ENCODE measurements at regions not wholly inside any gene's neighbourhood (a gene's known extent, or its start where the extent isn't known, plus 50 kb on each side); places are given as distances from the start of the nearest gene placed in this dataset.

DNA sequence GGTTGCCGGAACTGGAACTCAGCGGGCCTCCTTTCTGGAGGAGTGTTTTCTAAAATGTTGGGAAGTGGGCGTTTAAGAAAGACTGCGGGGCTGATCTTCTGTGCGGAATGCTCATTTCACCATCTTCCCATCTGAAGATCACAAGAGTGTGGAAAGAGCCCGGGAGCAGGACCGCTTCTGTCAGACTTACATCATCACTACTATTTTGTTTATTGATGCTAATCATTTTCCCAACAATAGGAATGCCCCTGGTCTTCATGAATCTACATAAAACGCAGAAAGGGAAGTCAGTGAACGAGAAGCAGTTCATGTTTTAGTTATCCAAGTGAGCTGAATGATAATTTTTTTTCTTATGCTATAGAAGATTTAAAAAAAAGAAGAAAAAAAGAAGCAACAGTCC is 447.8 kb upstream of the MKI67 start:
- Histone ChIP-seq H4K20me1 (ENCODE audit: insufficient read depth) (no peaks in the 10 kb centered on the region), H3K9me2 (ENCODE audit: insufficient read depth) (no peaks in the 10 kb centered on the region), H3K79me2 (ENCODE audit: insufficient read depth, low read length) (no peaks in the 10 kb centered on the region), H3K36me3 (ENCODE audit: control insufficient read depth in 1 of 2, insufficient read depth in 2 of 2, low read length in 2 of 2) (no peaks in the 10 kb centered on the region), H3K4me2 (ENCODE audit: low read length) (no peak overlapping the region), H3K4me1 (ENCODE audit: control insufficient read depth in 1 of 2, insufficient read depth in 2 of 2, low read length in 2 of 2) (no peaks in the 10 kb centered on the region), H3K27ac (ENCODE audit: low read depth, low read length) (no peak overlapping the region), H3K9ac (ENCODE audit: low read length) (no peak overlapping the region), H3K9me3 (ENCODE audit: control insufficient read depth in 1 of 2, insufficient read depth in 1 of 2, low read depth in 1 of 2, low read length in 2 of 2) (no peaks in the 10 kb centered on the region), H3K27me3 (ENCODE audit: insufficient read depth, low read length) (peaks cover 80% of the 10 kb centered on the region), H3K4me3 (replicated peaks in 1 of 2; ENCODE audit: low read depth in 1 of 2, low read length in 2 of 2) (no peak overlapping the region), H2AFZ (ENCODE audit: low read depth, low read length, poor library complexity, severe bottlenecking) (no peak overlapping the region)
- TF ChIP-seq YY1 (IDR thresholded peaks at IDR 0.05; ENCODE audit: extremely low read depth, insufficient replicate concordance, low read depth, low read length), result no peak
- no peak for TF ChIP-seq CEBPB (IDR thresholded peaks at IDR 0.05; ENCODE audit: low read depth)
- no peak for TF ChIP-seq EZH2 (IDR thresholded peaks at IDR 0.05)
- TF ChIP-seq, protein P1, sequence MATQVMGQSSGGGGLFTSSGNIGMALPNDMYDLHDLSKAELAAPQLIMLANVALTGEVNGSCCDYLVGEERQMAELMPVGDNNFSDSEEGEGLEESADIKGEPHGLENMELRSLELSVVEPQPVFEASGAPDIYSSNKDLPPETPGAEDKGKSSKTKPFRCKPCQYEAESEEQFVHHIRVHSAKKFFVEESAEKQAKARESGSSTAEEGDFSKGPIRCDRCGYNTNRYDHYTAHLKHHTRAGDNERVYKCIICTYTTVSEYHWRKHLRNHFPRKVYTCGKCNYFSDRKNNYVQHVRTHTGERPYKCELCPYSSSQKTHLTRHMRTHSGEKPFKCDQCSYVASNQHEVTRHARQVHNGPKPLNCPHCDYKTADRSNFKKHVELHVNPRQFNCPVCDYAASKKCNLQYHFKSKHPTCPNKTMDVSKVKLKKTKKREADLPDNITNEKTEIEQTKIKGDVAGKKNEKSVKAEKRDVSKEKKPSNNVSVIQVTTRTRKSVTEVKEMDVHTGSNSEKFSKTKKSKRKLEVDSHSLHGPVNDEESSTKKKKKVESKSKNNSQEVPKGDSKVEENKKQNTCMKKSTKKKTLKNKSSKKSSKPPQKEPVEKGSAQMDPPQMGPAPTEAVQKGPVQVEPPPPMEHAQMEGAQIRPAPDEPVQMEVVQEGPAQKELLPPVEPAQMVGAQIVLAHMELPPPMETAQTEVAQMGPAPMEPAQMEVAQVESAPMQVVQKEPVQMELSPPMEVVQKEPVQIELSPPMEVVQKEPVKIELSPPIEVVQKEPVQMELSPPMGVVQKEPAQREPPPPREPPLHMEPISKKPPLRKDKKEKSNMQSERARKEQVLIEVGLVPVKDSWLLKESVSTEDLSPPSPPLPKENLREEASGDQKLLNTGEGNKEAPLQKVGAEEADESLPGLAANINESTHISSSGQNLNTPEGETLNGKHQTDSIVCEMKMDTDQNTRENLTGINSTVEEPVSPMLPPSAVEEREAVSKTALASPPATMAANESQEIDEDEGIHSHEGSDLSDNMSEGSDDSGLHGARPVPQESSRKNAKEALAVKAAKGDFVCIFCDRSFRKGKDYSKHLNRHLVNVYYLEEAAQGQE (IDR thresholded peaks at IDR 0.05; ENCODE audit: low read depth), result no peak
- TF ChIP-seq, protein P2, sequence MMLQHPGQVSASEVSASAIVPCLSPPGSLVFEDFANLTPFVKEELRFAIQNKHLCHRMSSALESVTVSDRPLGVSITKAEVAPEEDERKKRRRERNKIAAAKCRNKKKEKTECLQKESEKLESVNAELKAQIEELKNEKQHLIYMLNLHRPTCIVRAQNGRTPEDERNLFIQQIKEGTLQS (IDR thresholded peaks at IDR 0.05), result no peak
- no peak for TF ChIP-seq EZH2phosphoT487 (IDR thresholded peaks at IDR 0.05; ENCODE audit: borderline replicate concordance)
- no peak for TF ChIP-seq MAX (IDR thresholded peaks at IDR 0.05)
- no peak for TF ChIP-seq RAD21 (IDR thresholded peaks at IDR 0.05; ENCODE audit: low read depth)
- TF ChIP-seq SRF (IDR thresholded peaks at IDR 0.05; ENCODE audit: low read depth), result no peak
- TF ChIP-seq POLR2A (IDR thresholded peaks at IDR 0.05; ENCODE audit: borderline replicate concordance, extremely low read depth, insufficient read depth, insufficient read length), result no peak
- no peak for TF ChIP-seq CTCF (IDR thresholded peaks at IDR 0.05 in 2 of 3, conservative IDR thresholded peaks at IDR 0.05 in 1 of 3; ENCODE audit: borderline replicate concordance in 1 of 3, insufficient read depth in 1 of 3, low read depth in 2 of 3, low read length in 2 of 3)
- TF ChIP-seq JUND (IDR thresholded peaks at IDR 0.05), result no peak
- no peak for TF ChIP-seq CBX3 (IDR thresholded peaks at IDR 0.05; ENCODE audit: low read depth)
- no peak for TF ChIP-seq EGR1 (IDR thresholded peaks at IDR 0.05; ENCODE audit: low read depth)
- TF ChIP-seq ELF1 (IDR thresholded peaks at IDR 0.05; ENCODE audit: borderline replicate concordance, low read depth), result no peak
- no peak for TF ChIP-seq POLR2AphosphoS5 (IDR thresholded peaks at IDR 0.05; ENCODE audit: low read depth, low read length)
- no peak for TF ChIP-seq SP1 (IDR thresholded peaks at IDR 0.05; ENCODE audit: low read depth)
- TF ChIP-seq ZBTB33 (IDR thresholded peaks at IDR 0.05; ENCODE audit: extremely low read depth, insufficient replicate concordance, low read length), result no peak
- RAD21 ChIA-PET (ENCODE audit: low non-redundant PET in 1 of 2, low total read pairs in 2 of 2, uncharacterized antibody in 2 of 2, unreplicated experiment in 2 of 2), result no interaction called here
- DNase-seq (ENCODE audit: low read depth, low spot score) (no peak), ATAC-seq (no peak)
- POLR2A ChIA-PET, result no interaction called here
- no TSS peak for BruUV-seq (replicated peaks)
- intact Hi-C loops (cut with micrococcal nuclease), result no loop called here
- CTCF ChIA-PET, result no interaction called here
